ENCODE measurements at regions not wholly inside any gene's neighbourhood (a gene's known extent, or its start where the extent isn't known, plus 50 kb on each side); places are given as distances from the start of the nearest gene placed in this dataset.

- TF ChIP-seq EZH2 (IDR thresholded peaks at IDR 0.05) (no peak), POLR2AphosphoS5 (IDR thresholded peaks at IDR 0.05; ENCODE audit: borderline replicate concordance, low read depth, low read length) (no peak), FOXP2 (optimal IDR thresholded peaks at IDR 0.05; ENCODE audit: control extremely low read depth, extremely low read length, insufficient read depth) (no peak)
These were observed 692.4 kb downstream of the CPS1 start for GRCh38 chr2:211248841-211249240.
